GM12865 (cell line): ENCODE measurements at regions not wholly inside any gene's neighbourhood (a gene's known extent, or its start where the extent isn't known, plus 50 kb on each side); places are given as distances from the start of the nearest gene placed in this dataset.
"Not testable (repeated sequence)": the region's sequence is repeated elsewhere in the genome, so short reads cannot be mapped to it uniquely, and the experiment has no call there.

Experiments
- DNase-seq: peaks from one replicate; pipeline ENCODE4 v3.0.0; 2010; ENCODE audit warnings: low read depth
- H3K4me3 ChIP-seq: 2 replicates; pipeline ENCODE4 v1.5.1; 2011; ENCODE audit warnings: mild to moderate bottlenecking, low read depth, low read length, control low read depth
- TF ChIP-seq, protein P1 (sequence below): IDR thresholded peaks from 2 replicates; pipeline ENCODE4 v1.5.1; 2011; ENCODE audit warnings: low read length, control low read depth, low read depth, inconsistent platforms; ENCODE audit not compliant: insufficient read depth; ENCODE audit errors: missing control alignments

DNA sequence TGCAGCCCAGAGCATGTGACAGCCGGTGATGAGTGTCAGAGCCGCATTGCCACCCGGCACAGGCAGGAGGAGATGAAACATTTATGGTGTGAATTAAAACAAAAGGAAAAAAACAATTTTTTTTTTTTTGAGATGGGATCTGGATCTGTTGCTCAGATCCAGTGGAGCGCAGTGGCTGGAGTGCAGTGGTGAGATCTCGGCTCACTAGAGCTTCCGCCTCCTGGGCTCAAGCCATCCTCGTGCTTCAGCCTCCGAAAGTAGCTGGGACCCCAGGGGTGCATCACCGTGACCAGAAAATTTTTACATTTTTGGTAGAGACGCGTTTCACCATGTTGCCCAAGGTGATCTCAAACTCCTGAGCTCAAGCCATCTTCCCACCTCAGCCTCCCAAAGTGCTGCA is 182.1 kb upstream of the SALL3 start:
- TF ChIP-seq, protein P1, sequence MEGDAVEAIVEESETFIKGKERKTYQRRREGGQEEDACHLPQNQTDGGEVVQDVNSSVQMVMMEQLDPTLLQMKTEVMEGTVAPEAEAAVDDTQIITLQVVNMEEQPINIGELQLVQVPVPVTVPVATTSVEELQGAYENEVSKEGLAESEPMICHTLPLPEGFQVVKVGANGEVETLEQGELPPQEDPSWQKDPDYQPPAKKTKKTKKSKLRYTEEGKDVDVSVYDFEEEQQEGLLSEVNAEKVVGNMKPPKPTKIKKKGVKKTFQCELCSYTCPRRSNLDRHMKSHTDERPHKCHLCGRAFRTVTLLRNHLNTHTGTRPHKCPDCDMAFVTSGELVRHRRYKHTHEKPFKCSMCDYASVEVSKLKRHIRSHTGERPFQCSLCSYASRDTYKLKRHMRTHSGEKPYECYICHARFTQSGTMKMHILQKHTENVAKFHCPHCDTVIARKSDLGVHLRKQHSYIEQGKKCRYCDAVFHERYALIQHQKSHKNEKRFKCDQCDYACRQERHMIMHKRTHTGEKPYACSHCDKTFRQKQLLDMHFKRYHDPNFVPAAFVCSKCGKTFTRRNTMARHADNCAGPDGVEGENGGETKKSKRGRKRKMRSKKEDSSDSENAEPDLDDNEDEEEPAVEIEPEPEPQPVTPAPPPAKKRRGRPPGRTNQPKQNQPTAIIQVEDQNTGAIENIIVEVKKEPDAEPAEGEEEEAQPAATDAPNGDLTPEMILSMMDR, result no peak
- no peak for DNase-seq
- no peak overlapping the region for H3K4me3 ChIP-seq

DNA sequence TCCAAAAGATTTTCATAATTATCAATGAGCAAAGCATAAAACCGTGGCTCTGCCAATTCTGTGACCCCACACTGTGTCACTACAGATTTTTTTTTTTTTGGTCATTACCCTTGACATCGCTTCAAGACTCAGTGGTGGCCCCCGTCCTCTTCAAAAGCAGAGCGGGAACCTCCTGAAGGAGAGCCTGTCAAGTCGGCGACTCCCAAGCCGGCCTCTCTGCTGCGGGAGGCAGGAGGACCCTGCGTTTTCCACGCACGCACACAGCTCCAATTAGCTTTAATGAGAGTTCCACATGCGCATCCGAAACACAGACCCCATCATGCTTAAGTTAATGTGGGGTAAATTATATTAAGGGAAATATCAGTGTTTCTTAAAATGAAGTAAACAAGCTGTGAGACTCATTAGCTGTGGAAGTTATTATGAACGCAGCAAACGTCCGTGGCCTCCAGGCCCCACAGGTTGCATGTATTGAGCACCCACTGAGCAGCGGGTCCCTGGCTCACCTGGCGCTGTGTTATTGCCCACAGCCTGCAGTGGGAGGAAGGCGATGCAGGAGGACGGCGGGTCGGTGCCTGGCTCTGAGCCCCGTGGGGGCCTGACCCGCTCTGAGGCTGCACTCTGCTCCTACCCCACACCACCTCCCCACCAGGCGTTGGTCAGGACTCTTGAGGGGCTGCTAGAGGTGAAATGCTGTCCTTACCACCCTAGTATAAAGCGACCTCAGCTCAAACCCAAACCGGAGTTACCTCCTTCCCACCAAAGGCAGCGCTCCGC is 181.0 kb upstream of the SALL3 start:
- no peak for DNase-seq
- TF ChIP-seq, protein P1, result no peak
- no peak overlapping the region for H3K4me3 ChIP-seq

DNA sequence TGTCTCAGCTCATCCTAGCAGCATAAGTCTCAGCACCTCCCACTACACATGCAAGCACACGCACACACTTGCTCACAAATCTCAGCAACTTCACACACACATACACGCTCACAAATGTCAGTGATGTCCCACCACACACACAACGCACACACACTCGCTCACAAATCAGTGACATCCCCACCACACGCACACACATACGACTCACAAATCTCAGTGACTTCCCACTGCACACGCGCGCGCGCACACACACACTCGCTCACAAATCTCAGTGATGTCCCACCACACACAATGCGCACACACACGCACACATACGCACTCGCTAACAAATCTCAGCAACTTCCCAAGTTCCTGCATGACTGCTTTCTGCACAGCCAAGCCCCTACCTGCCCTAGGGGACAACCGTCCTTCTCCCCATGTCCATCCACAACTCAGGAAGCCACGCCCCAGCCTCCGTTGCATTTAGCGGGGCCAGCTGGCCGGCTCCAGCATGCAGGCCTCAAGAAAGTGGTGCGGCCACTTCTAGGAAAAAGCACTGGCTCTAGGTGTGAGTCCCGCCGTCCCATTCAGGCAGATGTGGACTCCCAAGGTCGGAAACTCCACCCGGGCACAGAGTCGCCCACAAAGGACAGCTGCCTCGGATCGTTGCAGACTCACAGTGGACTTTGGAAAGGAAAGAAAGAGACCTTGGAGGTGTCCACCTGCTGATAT is 180.1 kb upstream of the SALL3 start:
- TF ChIP-seq, protein P1, result no peak
- no peak overlapping the region for H3K4me3 ChIP-seq
- DNase-seq, result no peak

DNA sequence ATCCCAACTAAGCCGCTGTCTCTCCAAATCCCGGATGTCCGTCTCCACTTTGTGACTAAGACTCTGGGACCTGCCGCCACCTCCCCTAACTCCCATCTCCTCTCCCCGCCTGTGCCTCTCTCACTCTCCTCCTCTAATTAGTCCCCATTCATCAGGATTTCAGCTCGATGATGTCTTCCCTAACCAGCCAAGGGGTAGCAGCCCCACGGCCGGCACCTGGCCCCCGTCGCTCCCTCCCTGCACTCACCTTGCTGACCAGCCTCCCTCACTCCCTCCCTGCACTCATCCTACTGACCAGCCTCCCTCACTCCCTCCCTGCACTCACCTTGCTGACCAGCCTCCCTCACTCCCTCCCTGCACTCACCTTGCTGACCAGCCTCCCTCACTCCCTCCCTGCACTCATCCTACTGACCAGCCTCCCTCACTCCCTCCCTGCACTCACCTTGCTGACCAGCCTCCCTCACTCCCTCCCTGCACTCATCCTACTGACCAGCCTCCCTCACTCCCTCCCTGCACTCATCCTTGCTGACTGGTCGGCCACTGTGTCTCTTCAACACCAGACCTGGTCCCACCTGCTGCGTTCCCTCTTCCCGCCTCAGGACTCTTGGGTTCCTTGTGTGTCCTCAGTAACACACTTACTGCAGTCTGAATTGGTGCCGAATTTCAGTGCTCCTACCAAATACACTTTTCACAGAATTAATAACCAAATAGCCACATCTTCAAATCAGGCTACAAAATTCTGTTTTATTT is 179.3 kb upstream of the SALL3 start:
- not testable (repeated sequence) for H3K4me3 ChIP-seq, DNase-seq

DNA sequence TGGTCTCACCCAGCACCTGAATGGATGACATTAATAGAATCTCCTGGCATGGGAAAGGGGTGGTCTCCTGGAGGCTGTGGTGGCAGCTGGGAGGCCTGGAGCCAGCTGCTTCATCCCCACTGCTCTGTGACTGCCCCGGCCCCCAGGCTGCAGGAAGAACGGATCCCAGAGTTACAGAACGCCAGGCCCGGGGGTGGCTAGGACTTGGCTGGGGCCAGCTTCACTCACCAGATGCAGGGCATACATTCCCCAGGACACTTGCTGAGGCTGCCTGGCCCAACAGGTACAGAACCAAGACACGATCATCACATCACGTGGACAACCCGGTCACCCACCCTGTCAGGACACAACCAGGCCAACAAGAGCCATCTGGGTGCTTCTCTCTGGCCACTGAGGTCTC is 178.6 kb upstream of the SALL3 start:
- no peak overlapping the region for H3K4me3 ChIP-seq
- DNase-seq, result no peak
- TF ChIP-seq, protein P1, result no peak

DNA sequence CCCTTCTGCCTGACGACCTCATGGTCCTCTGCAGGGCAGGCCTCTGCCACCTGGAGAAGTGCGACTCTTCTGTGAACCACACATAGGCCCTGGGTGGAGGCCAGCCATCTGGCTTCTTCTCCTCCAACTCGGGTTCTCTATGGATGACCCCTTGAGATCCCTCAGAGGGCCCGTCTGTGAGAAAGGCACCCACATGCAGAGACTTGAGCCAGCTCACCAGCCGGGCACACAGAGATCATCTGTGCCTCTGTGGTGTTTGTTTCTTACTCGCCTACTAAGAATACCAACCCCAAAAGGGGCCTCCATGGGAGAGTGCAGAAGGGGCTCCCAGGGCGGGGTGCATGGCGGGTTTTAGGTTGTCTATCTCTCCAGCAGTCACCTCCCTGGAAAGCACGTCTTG is 176.5 kb upstream of the SALL3 start:
- no peak overlapping the region for H3K4me3 ChIP-seq
- no peak for DNase-seq
- TF ChIP-seq, protein P1, result no peak
